Dendritic cell treated with granulocyte-macrophage colony-stimulating factor and Interleukin-4, amounts not matched to agents 40 ng/mL and 50 ng/mL, for 4 days (primary cell): ENCODE measurements at regions not wholly inside any gene's neighbourhood (a gene's known extent, or its start where the extent isn't known, plus 50 kb on each side); places are given as distances from the start of the nearest gene placed in this dataset.
"Not testable (repeated sequence)": the region's sequence is repeated elsewhere in the genome, so short reads cannot be mapped to it uniquely, and the experiment has no call there.

ENCODE experiments used
- H3K27ac Mint-ChIP-seq: one replicate; pipeline ENCODE4 v1.8.0; 2022; ENCODE audit warnings: mild to moderate bottlenecking, mixed read lengths
- H3K27me3 Mint-ChIP-seq: one replicate; pipeline ENCODE4 v1.8.0; 2022; ENCODE audit warnings: mild to moderate bottlenecking, mixed read lengths
- H3K36me3 Mint-ChIP-seq: one replicate; pipeline ENCODE4 v1.8.0; 2022; ENCODE audit warnings: low read depth, mixed read lengths
- H3K4me1 Mint-ChIP-seq: one replicate; pipeline ENCODE4 v1.8.0; 2022; ENCODE audit warnings: low read depth, mixed read lengths
- H3K4me3 Mint-ChIP-seq: one replicate; pipeline ENCODE4 v1.8.0; 2022; ENCODE audit warnings: mild to moderate bottlenecking, moderate library complexity, mixed read lengths
- H3K9me3 Mint-ChIP-seq: one replicate; pipeline ENCODE4 v1.8.0; 2022; ENCODE audit warnings: mixed read lengths
- intact Hi-C: fragments of 100-400 bp; cut with micrococcal nuclease; formaldehyde crosslinking; loops from one replicate; pipeline ENCODE4 v1.15.0; 2022

- no peak overlapping the region for H3K4me3 Mint-ChIP-seq
- intact Hi-C loops = no loop called here
- H3K27me3 Mint-ChIP-seq = no peaks in the 10 kb centered on the region
- H3K4me1 Mint-ChIP-seq = no peaks in the 10 kb centered on the region
- H3K36me3 Mint-ChIP-seq = no peaks in the 10 kb centered on the region
- H3K9me3 Mint-ChIP-seq = peaks cover 10% of the 10 kb centered on the region
- no peak overlapping the region for H3K27ac Mint-ChIP-seq
Observed at GRCh38 chr4:52200339-52200725, 149.2 kb downstream of the SPATA18 start.

GRCh38 chr4:52201715-52202114 lies 150.6 kb downstream of the SPATA18 start:
- Mint-ChIP-seq H3K4me1 (no peaks in the 10 kb centered on the region), H3K36me3 (no peaks in the 10 kb centered on the region), H3K27me3 (no peaks in the 10 kb centered on the region), H3K4me3 (no peak overlapping the region), H3K27ac (no peak overlapping the region), H3K9me3 (peaks cover 14% of the 10 kb centered on the region)
- intact Hi-C loops = no loop called here

GRCh38 chr4:52202251-52202779 lies 151.2 kb downstream of the SPATA18 start:
- Mint-ChIP-seq H3K4me3 (no peak overlapping the region), H3K4me1 (no peaks in the 10 kb centered on the region), H3K9me3 (peaks cover 18% of the 10 kb centered on the region), H3K27ac (no peak overlapping the region), H3K36me3 (no peaks in the 10 kb centered on the region), H3K27me3 (no peaks in the 10 kb centered on the region)
- intact Hi-C loops = no loop called here

GRCh38 chr4:52202931-52203330 lies 151.8 kb downstream of the SPATA18 start:
- Mint-ChIP-seq H3K27me3 (no peaks in the 10 kb centered on the region), H3K36me3 (no peaks in the 10 kb centered on the region)
- intact Hi-C loops = no loop called here

GRCh38 chr4:52203351-52203750 lies 152.2 kb downstream of the SPATA18 start:
- Mint-ChIP-seq H3K9me3 (peaks cover 28% of the 10 kb centered on the region), H3K4me1 (no peaks in the 10 kb centered on the region), H3K27me3 (no peaks in the 10 kb centered on the region), H3K27ac (no peak overlapping the region), H3K36me3 (no peaks in the 10 kb centered on the region), H3K4me3 (no peak overlapping the region)
- intact Hi-C loops = no loop called here

More at GRCh38 chr4:52202931-52203330, 151.8 kb downstream of the SPATA18 start:
- Mint-ChIP-seq H3K4me1 (no peaks in the 10 kb centered on the region), H3K4me3 (no peak overlapping the region), H3K9me3 (peaks cover 24% of the 10 kb centered on the region), H3K27ac (no peak overlapping the region)

- Mint-ChIP-seq H3K36me3 (no peaks in the 10 kb centered on the region), H3K4me3 (no peak overlapping the region), H3K27me3 (no peaks in the 10 kb centered on the region), H3K9me3 (peaks cover 35% of the 10 kb centered on the region), H3K27ac (no peak overlapping the region), H3K4me1 (no peaks in the 10 kb centered on the region)
- intact Hi-C loops = no loop called here
Observed at GRCh38 chr4:52204921-52205320, 153.8 kb downstream of the SPATA18 start.

GRCh38 chr4:52207146-52207545 lies 156.0 kb downstream of the SPATA18 start:
- H3K27me3 Mint-ChIP-seq, H3K27ac Mint-ChIP-seq, intact Hi-C loops, H3K4me1 Mint-ChIP-seq, H3K36me3 Mint-ChIP-seq, H3K4me3 Mint-ChIP-seq: not testable (repeated sequence)
- peaks cover 35% of the 10 kb centered on the region for H3K9me3 Mint-ChIP-seq

GRCh38 chr4:52212702-52213101 lies 161.6 kb downstream of the SPATA18 start:
- Mint-ChIP-seq H3K9me3 (peaks cover 51% of the 10 kb centered on the region), H3K4me1 (no peaks in the 10 kb centered on the region), H3K27me3 (no peaks in the 10 kb centered on the region), H3K4me3 (no peak overlapping the region), H3K36me3 (no peaks in the 10 kb centered on the region), H3K27ac (no peak overlapping the region)
- intact Hi-C loops = no loop called here

- no peak overlapping the region for H3K27ac Mint-ChIP-seq
Observed at GRCh38 chr4:52231526-52231925, 180.4 kb downstream of the SPATA18 start.

GRCh38 chr4:52234561-52235440 lies 183.7 kb downstream of the SPATA18 start:
- H3K4me1 Mint-ChIP-seq = no peaks in the 10 kb centered on the region
- intact Hi-C loops = no loop called here
- H3K27ac Mint-ChIP-seq = no peak overlapping the region
- H3K36me3 Mint-ChIP-seq = no peaks in the 10 kb centered on the region
- H3K27me3 Mint-ChIP-seq = no peaks in the 10 kb centered on the region
- peaks cover 3% of the 10 kb centered on the region for H3K9me3 Mint-ChIP-seq
- H3K4me3 Mint-ChIP-seq = no peak overlapping the region

More at GRCh38 chr4:52231526-52231925, 180.4 kb downstream of the SPATA18 start:
- Mint-ChIP-seq H3K4me1 (no peaks in the 10 kb centered on the region), H3K27me3 (no peaks in the 10 kb centered on the region), H3K4me3 (no peak overlapping the region), H3K36me3 (no peaks in the 10 kb centered on the region), H3K9me3 (peaks cover 3% of the 10 kb centered on the region)
- intact Hi-C loops = no loop called here

- intact Hi-C loops = no loop called here
- Mint-ChIP-seq H3K36me3 (no peaks in the 10 kb centered on the region), H3K27me3 (no peaks in the 10 kb centered on the region), H3K4me1 (no peaks in the 10 kb centered on the region), H3K9me3 (peaks cover 9% of the 10 kb centered on the region), H3K27ac (no peak overlapping the region), H3K4me3 (no peak overlapping the region)
Observed at GRCh38 chr4:52235552-52236201, 184.6 kb downstream of the SPATA18 start.

GRCh38 chr4:52241916-52242315 lies 190.8 kb downstream of the SPATA18 start:
- peaks cover 18% of the 10 kb centered on the region for H3K9me3 Mint-ChIP-seq
- no peaks in the 10 kb centered on the region for H3K4me1 Mint-ChIP-seq
- no peak overlapping the region for H3K4me3 Mint-ChIP-seq
- intact Hi-C loops = loop anchor here (10.0 kb wide), 1 partner anchor 63 kb away; no protein-coding TSS in a partner anchor
- H3K27ac Mint-ChIP-seq = no peak overlapping the region
- H3K36me3 Mint-ChIP-seq = no peaks in the 10 kb centered on the region
- no peaks in the 10 kb centered on the region for H3K27me3 Mint-ChIP-seq

- Mint-ChIP-seq H3K9me3 (peaks cover 18% of the 10 kb centered on the region), H3K27me3 (no peaks in the 10 kb centered on the region), H3K4me1 (no peaks in the 10 kb centered on the region), H3K27ac (no peak overlapping the region), H3K36me3 (no peaks in the 10 kb centered on the region), H3K4me3 (no peak overlapping the region)
- intact Hi-C loops = loop anchor here (10.0 kb wide), 1 partner anchor 61 kb away; no protein-coding TSS in a partner anchor
Observed at GRCh38 chr4:52243367-52243766, 192.3 kb downstream of the SPATA18 start.

- Mint-ChIP-seq H3K9me3 (peaks cover 18% of the 10 kb centered on the region), H3K36me3 (no peaks in the 10 kb centered on the region), H3K27me3 (no peaks in the 10 kb centered on the region), H3K27ac (no peak overlapping the region), H3K4me3 (no peak overlapping the region), H3K4me1 (no peaks in the 10 kb centered on the region)
- intact Hi-C loops = loop anchor here (10.0 kb wide), 1 partner anchor 61 kb away; no protein-coding TSS in a partner anchor
Observed at GRCh38 chr4:52244103-52244775, 193.1 kb downstream of the SPATA18 start.
